HG03280 (cell line): ENCODE measurements at regions not wholly inside any gene's neighbourhood (a gene's known extent, or its start where the extent isn't known, plus 50 kb on each side); places are given as distances from the start of the nearest gene placed in this dataset.
A peak's percentile ranks its signal among the peaks of the same experiment; 100 is the strongest.

Source experiments
- ATAC-seq: cut with Tn5 transposase; IDR thresholded peaks from one replicate; pipeline ENCODE4 v1.9.1; 2021; ENCODE audit warnings: mild to moderate bottlenecking, moderate library complexity; ENCODE audit not compliant: unreplicated experiment

DNA sequence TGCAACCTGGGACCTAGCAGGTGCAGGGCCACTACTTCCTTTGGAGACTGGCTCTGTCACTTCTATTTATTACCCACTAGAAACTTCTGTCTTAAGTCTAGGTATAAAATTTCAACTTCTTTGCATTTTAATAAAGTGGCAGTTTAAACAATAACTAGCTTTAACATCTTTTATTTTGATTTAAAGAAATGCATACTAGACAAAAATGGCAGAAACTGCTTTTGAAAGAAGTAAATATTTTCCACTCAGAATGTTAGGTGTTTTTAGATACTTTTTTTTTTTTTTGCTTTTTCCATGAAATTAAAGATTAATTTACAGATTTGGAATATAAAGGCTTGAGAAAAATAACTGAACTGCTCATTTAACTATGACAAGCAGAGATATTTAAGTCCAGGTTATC is 1477.6 kb downstream of the KCNT2 start:
- ATAC-seq, result no peak

DNA sequence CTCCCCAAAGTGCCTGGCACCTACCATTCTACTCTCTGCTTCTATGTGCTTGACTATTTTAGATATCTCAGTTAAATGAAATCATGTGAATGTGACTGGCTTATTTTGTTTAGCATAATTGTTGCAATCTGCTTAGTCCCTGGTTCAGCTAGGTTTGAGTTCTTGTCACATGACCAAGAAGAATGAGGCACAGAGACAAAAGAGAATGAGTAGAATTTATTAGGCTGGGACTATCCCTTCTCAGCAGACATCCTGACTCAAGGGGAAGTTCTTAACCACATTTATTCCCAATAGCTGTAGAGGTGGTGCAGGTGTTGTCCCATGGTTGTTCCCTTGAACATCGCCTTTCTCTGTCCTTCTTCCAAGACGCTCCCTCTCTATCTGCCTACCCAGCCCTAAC is 1485.7 kb downstream of the KCNT2 start:
- ATAC-seq, result no peak

DNA sequence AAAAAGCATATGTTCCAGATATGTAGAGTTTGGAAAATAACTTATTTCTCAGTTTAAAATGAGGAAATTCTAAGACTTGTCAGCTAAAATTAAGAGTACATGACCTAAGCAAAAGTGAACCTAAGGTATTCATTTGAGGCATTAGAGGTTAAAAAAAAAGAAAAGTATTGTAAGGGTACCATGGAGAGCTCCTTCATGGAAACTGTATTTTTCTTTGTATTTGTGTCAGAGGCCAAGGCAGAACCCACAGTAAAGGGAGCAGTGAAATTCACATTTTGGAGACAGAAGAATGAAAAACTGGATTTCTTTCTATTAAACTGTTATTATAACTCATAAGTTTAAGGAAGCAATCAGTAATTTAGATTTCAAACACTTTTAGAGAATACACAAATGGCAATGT is 1494.8 kb downstream of the KCNT2 start:
- ATAC-seq, result no peak

DNA sequence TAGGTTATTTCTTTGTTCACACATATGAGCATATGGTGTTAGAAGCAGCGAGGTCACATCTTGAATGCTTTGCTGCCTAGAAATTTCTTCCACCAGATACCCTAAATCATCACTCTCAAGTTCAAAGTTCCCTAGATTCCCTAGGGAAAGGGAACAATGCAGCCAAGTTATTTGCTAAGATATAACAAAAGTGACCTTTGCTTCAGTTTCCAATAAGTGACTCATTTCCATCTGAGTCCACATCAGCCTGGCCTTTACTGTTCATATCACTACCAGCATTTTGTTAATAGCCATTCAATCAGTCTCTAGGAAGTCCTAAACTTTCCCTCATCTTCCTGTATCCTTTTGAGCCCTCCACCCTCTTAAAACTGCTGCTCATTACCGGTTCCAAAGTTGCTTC is 1502.5 kb downstream of the KCNT2 start:
- ATAC-seq, result no peak

DNA sequence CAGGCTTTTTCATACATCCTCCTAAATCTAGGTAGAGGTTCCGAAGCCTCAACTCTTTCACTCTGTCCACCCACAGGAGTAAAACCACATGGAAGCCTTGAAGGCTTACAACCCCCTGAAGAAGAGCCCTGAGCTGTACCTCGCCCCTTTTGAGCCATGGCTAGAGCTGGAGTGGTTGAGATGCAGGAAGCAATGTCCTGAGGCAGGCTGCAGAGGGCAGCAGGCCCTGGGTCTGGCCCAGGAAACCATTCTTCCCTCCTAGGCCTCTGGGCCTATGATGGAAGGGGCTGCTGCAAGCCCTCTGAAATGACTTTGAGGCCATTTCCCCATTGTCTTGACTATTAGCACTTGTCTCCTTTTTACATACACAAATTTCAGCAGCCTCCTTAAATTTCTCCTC is 1503.0 kb downstream of the KCNT2 start:
- ATAC-seq, result no peak

DNA sequence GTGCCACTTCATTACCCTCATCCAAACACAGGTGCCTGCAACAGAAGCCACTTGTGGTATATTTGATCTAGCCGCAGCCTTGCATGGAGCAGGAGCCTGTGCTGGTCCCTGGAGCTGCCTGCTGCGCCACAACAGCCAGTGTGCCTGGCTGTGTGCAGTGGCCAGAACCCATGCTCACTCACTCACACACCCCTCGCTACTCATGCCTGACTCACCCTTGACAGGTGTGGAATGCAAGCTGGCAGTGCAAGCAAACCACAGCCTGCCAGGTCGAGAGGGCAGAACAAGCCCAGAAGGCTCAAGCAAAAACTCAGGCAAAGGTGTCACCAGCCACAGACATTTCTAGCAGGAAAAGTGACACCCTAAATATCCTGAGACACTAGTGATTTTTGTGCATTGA is 1510.9 kb downstream of the KCNT2 start:
- ATAC-seq, result no peak

DNA sequence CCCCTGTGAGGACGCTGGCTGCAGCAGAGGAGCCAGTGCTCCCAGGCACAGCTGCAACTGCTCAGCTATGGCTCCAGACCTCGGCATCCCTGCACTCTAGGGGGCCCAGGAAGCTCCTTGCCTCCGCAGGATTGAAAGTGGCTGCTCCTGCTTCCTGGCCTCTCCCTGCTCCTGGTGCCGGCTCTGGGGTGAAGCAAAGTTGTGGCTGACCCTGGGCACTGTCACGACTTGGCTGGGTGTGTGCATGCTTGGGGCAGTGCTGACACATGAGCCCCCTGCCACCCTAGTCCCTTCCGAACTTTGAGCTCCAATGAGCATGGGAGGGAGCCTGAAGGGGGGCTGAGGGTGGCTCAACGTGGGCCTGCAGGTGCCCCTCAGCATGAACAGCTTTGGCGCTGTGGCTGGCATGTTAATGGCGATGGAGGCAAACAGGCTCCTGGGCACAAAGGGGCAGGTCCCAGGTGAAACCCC is 1512.2 kb downstream of the KCNT2 start:
- ATAC-seq, result no peak

DNA sequence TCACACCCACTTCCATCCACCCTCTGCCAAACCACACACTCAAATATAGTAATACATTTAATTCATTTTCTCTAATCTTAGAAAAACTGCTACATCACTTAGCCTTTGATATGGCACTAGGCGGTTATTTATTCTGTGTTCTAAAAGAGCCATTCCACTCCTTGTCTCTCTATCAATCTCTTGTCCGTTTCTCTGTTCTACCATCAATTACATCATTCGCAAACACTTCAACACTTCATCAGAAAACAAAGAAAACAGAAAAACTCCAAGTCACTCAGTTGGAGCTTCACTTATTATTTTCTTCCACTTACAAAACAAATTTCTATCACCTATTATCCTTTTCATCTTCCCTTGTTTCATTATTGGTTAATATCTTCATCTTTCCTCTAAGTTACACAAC is 1523.0 kb downstream of the KCNT2 start:
- no peak for ATAC-seq

DNA sequence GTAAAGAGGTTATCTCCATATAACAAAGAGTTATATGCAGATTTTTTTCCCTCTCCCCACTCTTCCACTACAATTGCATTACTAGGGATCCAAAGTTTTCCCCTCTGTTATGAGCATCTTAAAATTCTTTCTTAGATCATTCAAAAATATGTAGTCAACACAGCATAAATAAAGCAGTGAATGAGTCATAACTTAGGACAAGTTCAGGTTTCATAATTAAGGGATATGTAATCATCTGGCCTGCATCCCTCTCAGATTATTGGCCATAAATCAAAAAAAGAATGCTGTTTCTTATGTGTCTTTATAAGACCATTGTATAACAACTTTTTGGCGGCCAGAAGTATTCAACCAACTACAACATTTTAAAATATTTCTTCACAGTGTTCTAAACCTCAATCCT is 1526.1 kb downstream of the KCNT2 start:
- no peak for ATAC-seq

DNA sequence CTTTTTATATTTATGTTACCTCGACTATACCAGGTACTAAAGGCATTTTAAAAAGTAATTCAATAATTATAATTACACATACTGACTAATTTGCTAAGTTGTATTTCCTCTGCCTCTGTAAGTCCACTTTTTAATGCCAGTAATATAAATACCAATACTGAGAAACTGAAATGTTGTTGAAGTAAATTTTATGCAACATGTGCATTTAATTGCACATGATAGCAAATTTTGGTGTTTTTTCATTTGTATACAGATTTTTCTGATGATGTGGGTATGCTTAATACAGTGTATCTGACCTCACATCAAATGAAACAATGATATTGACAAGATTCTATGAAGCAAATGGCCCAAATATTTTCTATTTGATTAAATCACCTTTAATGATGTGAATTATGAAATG is 1531.6 kb downstream of the KCNT2 start:
- no peak for ATAC-seq

DNA sequence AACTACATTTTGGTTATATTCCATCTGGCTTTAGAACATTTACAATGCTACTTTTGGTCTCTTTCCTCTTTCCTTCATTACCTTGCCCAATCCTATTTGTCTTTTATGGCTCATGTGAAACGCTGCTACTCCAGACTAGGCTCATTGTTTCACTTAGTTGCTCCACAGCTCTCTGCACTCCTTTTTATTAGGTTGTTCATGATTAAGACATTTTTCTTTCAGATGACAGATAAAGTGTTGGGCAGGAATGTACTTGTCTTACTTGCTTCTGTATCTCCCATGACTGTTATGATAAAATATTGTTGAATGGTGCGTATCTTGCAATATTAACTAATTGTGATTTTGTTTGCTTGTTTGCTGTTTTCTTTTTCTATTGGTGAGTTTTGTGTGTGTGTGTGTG is 1532.3 kb downstream of the KCNT2 start:
- ATAC-seq, result no peak

DNA sequence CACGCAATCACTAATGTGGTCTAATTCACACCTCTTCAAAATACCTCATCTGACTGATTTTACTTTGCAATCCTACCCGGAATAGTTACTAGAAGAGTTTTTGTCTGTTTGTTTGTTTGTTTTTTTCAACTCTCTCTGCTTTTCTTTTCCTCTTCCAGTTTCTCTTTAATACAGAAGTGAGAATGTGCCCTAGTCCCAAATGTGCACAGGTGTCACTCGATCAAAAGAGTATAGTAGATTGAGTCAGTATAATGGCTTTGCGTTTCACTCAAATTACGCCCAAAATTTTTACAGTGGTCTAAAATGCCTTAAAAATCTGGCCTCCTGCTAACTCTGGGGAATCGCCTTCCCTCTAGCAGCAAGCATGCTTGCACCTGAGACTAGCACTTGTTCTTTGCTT is 1536.8 kb downstream of the KCNT2 start:
- ATAC-seq, result no peak

DNA sequence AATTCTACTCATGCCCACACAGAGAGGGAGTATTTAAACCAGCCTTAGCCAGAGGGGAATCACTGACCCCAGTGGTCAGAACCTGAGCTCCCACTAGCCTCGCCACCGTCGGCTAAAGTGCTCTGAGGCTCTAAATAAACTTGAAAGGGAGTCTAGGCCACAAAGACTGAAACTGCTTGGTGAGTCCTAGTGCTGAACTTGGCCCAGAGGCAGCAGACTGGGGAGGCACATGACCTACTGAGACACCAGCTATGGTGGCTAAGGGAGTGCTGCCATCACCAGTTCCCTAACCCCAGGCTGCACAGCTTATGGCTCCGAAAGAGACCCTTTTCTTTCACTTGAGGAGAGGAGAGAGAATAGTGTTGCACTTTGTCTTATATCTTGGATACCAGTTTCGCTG is 1542.8 kb downstream of the KCNT2 start:
- no peak for ATAC-seq

DNA sequence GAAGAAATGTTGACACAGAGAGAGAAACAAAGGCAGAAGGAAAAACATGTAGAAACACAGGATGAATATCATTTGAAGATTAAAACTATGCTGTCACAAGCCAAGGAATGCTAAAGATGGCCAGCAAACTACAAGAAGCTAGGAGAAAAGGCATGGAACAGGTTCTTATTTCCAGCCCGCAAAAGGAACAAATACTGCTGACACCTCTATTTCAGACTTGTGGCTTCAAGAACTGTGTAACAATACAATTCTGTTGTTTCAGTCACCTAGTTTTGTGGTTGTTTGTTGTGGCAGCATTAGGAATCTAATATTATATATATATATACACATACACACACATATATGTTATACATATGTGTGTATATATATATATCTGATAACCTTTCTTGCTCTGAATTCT is 1543.9 kb downstream of the KCNT2 start:
- no peak for ATAC-seq

DNA sequence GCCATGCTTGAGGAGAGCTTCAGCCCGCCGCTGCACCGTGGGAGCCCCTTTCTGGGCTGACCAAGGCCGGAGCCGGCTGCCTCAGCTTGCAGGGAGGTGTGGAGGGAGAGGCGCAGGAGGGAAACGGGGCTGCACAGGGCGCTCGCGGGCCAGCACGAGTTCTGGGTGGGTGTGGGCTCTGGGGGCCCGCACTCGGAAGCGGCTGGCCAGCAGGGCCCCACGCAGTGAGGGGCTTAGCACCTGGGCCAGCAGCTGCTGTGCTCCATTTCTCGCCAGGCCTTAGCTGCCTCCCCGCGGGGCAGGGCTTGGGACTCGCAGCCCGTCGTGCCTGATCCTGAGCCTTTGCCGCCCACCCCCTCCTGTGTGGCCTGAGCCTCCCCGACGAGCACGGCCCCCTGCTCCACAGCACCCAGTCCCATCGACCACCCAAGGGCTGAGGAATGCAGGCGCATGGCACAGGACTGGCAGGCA is 1554.0 kb downstream of the KCNT2 start:
- ATAC-seq, result no peak

DNA sequence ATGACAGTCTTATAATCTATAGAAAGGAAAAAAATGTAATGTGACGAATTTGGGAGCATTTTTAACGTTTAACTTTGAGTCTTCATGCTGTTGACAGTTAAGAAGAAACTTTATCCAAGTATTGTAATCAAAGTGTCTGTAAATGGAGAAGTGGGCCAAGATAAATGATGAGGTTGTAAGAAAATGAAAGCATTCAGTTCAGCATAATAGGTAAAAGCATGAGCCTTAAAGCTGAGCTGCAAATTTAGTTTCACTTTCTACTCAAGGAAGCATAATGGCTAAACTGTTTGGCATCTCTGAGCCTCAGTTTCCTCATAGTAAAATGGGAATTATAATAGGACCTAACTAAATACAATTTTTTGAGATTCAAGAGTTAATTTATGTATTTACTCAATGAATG is 1554.8 kb downstream of the KCNT2 start:
- ATAC-seq, result peak; percentile 50

DNA sequence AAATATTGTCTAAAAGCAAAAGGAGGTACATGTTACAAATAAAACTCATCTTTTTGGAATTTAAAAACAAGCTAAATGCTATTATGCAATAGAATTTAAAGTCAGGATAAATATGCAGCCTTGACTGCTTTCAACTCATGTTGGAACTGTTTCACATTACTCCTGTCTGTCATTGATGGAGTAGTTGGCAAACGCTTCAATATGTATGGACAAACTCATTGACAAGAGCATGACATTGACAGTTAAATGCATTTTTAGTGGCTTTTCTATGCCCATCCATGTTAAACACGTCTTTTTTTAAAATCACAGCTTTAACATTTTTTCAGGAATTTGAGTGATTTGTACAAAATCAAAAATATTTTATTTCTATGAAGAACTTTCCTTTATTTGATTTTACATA is 1560.5 kb downstream of the KCNT2 start:
- ATAC-seq, result no peak

DNA sequence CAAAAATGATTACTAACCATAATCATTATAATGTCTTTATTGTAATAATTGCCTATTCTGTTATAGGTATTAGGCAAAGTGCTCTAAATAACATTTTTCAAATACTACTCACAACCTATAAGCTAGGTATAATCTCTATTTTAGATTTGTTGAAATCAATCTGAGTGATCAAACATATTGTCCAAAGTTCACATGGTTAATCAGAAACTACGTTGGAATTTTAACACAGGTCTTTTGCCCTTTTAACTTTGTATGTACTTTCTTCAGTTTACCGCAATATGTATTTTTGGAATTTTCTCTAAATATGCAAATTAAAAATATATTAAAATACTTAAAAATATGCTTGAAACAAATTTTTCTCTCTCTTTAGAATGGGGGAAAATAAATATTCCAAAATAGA is 1563.2 kb downstream of the KCNT2 start:
- ATAC-seq, result no peak

DNA sequence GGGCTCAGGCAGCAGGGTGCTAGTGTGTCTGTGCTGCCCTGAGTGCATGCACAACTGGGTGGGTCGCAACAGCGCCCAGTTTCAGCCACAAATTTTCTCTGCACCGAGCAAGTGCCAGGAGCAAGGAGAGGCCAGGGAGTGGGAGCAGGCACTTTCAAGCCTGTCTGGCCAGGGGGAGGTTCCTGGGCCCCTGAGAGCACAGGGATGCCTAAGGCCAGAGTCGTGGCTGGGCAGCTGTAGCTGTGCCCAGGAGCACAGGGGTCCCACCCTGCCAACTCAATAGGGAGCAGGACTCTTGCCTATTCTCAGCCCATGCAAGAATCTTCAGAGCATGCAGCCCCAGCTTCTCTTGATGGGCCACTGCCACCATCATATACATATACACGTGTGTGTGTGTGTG is 1577.4 kb downstream of the KCNT2 start:
- ATAC-seq, result no peak

DNA sequence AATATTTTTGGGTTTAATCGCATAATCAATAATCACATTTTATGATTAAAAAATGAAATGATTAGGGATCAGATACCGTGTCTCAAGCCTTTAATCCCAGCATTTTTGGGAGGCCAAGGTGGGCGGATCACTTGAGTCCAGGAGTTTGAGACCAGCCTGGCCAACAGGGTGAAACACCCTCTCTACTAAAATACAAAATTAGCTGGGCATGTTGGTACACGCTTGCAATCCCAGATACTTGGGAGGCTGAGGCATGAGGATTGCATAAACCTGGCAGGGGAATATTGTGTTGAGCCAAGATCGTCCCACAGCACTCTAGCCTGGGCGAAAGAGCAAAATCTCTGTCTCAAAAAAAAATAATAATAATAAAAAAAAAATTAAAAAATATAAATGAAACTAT is 1581.4 kb downstream of the KCNT2 start:
- no peak for ATAC-seq

DNA sequence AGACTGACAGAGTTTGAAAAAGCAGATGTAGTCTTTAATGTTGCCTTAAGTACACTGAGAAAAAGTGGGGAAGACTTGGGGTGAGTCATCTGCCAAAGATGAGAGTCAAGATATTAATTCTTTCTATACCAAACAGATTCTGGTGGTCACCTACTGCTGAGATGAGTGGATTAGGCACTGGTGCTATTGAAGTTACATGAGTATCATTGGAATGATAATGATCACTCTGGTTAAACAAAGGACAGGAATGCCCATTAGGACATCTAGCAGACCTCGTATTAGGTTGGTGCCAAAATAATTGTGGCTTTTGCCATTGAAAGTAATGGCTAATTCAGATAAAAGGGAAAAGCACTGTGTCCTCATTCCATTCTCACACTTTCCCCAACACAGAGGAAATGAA is 1588.9 kb downstream of the KCNT2 start:
- no peak for ATAC-seq

DNA sequence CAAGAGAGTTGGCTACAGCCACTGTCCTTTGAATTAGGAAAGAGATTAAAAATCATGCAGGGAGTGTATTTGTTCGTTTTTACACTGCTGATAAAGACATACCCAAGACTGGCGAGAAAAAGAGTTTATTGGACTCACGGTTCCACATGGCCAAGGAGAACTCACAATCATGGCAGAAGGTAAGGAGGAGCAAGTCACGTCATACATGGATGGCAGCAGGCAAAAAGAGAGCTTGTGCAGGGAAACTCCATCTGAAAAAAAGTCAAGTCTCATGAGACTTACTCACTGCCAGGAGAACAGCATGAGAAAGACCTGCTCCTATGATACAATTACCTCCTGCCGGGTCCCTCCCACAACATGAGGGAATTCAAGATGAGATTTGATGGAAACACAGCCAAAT is 1595.2 kb downstream of the KCNT2 start:
- ATAC-seq, result no peak

DNA sequence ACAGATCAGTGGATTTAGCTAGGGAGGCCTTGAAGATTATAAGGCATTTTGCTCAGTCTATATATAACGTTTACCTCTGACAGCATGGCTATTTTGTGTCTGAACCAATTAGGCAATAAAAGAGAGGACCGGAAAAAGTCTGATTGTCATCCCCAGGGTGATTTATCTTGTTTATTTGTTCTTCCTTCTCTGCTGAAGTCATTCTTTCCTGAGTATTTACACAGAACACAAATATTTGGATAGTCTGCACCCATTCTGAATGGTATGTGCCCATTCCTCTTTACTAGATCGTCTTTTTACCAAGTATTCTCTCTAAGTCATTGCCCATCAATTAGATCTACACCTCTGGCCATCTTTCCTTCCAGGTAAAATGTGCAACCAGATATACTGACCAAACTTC is 1602.9 kb downstream of the KCNT2 start:
- no peak for ATAC-seq

DNA sequence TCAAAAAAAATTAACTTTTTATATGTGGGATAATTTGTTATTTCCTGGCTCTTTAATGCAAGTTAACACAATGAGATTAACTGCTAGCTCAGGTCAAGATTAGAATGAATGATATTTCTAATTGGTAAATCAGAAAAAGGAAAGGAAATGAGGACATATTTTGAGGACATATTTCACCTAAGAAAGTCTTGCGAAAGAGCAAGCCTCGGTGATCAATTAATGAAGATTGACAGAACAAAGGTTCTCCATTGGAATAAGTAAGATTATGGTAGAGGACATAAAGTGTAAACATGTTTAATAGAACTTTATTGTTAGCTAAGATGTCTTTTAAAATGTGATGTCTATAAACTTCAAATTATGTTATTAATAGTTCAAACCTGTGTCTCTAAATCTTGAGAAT is 1617.8 kb downstream of the KCNT2 start:
- no peak for ATAC-seq
